NB4 (cell line): ENCODE measurements at regions not wholly inside any gene's neighbourhood (a gene's known extent, or its start where the extent isn't known, plus 50 kb on each side); places are given as distances from the start of the nearest gene placed in this dataset.

Source experiments
- CTCF ChIP-seq: IDR thresholded peaks from one replicate; pipeline ENCODE4 v1.5.1; 2012; ENCODE audit warnings: low read depth, low read length
- MAX ChIP-seq: IDR thresholded peaks from 2 replicates; pipeline ENCODE4 v1.6.1; 2011; ENCODE audit warnings: low read depth, low read length
- MYC ChIP-seq: IDR thresholded peaks from 2 replicates; pipeline ENCODE4 v1.6.1; 2011; ENCODE audit warnings: low read depth, low read length
- POLR2A ChIP-seq: IDR thresholded peaks from 2 replicates; pipeline ENCODE4 v1.6.1; 2011; ENCODE audit warnings: mild to moderate bottlenecking; ENCODE audit not compliant: insufficient read length; ENCODE audit errors: extremely low read depth

- TF ChIP-seq MYC, result no peak
- no peak for TF ChIP-seq POLR2A
- TF ChIP-seq CTCF, result no peak
- no peak for TF ChIP-seq MAX
Observed at GRCh38 chr16:80369138-80369958, 171.4 kb upstream of the DYNLRB2 start.
